Right lung (tissue), 2 donors: ENCODE measurements at regions not wholly inside any gene's neighbourhood (a gene's known extent, or its start where the extent isn't known, plus 50 kb on each side); places are given as distances from the start of the nearest gene placed in this dataset.

Experiments
- DNase-seq, 2 donors: peaks; one replicate each; pipeline ENCODE4 v3.0.0-alpha.2; 2013

GRCh38 chr2:204428675-204429074 lies 116.6 kb upstream of the PARD3B start:
- DNase-seq: no peak

GRCh38 chr2:204431529-204431928 lies 113.7 kb upstream of the PARD3B start:
- no peak for DNase-seq

GRCh38 chr2:204432196-204432595 lies 113.1 kb upstream of the PARD3B start:
- DNase-seq: no peak

- DNase-seq: no peak
Observed at GRCh38 chr2:204434660-204435462, 110.4 kb upstream of the PARD3B start.

- DNase-seq: no peak
Observed at GRCh38 chr2:204436230-204436629, 109.0 kb upstream of the PARD3B start.

- no peak for DNase-seq
Observed at GRCh38 chr2:204437408-204437807, 107.9 kb upstream of the PARD3B start.

GRCh38 chr2:204437815-204438756 lies 107.2 kb upstream of the PARD3B start:
- DNase-seq: no peak

- no peak for DNase-seq
Observed at GRCh38 chr2:204441316-204441715, 104.0 kb upstream of the PARD3B start.

GRCh38 chr2:204445149-204445548 lies 100.1 kb upstream of the PARD3B start:
- no peak for DNase-seq

GRCh38 chr2:204447722-204448121 lies 97.6 kb upstream of the PARD3B start:
- no peak for DNase-seq

GRCh38 chr2:204449977-204450376 lies 95.3 kb upstream of the PARD3B start:
- DNase-seq: no peak

GRCh38 chr2:204451766-204452165 lies 93.5 kb upstream of the PARD3B start:
- no peak for DNase-seq

- DNase-seq: peak; percentile 87 to 90
Observed at GRCh38 chr2:204452464-204453023, 92.7 kb upstream of the PARD3B start.

GRCh38 chr2:204453730-204454167 lies 91.5 kb upstream of the PARD3B start:
- peak; percentile 62 to 74 for DNase-seq

GRCh38 chr2:204454672-204455380 lies 90.4 kb upstream of the PARD3B start:
- no peak for DNase-seq

GRCh38 chr2:204468746-204469429 lies 76.4 kb upstream of the PARD3B start:
- DNase-seq: peak; percentile 68 to 71

GRCh38 chr2:204470178-204470620 lies 75.1 kb upstream of the PARD3B start:
- DNase-seq: no peak

GRCh38 chr2:204470621-204471196 lies 74.6 kb upstream of the PARD3B start:
- no peak for DNase-seq

GRCh38 chr2:204472375-204472774 lies 72.9 kb upstream of the PARD3B start:
- DNase-seq: no peak

- no peak for DNase-seq
Observed at GRCh38 chr2:204473224-204473623, 72.1 kb upstream of the PARD3B start.

GRCh38 chr2:204475399-204475798 lies 69.9 kb upstream of the PARD3B start:
- DNase-seq: no peak
